GM18858 (cell line): ENCODE measurements at regions not wholly inside any gene's neighbourhood (a gene's known extent, or its start where the extent isn't known, plus 50 kb on each side); places are given as distances from the start of the nearest gene placed in this dataset.
"Not testable (repeated sequence)": the region's sequence is repeated elsewhere in the genome, so short reads cannot be mapped to it uniquely, and the experiment has no call there.

Source experiments
- ATAC-seq: cut with Tn5 transposase; IDR thresholded peaks from one replicate; pipeline ENCODE4 v1.9.1; 2021; ENCODE audit not compliant: unreplicated experiment

DNA sequence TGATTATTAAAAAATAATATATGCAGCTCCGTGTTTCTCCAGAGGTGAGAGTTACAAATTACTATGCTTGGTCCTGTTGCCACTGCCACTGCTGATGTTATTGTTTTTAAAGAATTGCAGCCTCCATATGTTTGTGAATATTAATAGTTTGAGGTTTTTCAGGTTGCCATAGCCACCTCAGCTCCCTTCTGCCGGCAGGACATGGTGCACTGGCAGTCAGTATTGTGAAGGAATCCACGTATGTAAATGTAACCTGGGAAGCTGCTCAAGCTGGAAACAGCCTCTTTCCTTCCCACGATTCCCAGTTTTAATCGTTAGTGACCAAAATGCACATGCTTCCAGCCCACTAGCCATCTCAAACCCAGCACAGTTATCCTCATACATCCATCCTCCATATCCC is 184.4 kb upstream of the CCNG1 start:
- no peak for ATAC-seq

DNA sequence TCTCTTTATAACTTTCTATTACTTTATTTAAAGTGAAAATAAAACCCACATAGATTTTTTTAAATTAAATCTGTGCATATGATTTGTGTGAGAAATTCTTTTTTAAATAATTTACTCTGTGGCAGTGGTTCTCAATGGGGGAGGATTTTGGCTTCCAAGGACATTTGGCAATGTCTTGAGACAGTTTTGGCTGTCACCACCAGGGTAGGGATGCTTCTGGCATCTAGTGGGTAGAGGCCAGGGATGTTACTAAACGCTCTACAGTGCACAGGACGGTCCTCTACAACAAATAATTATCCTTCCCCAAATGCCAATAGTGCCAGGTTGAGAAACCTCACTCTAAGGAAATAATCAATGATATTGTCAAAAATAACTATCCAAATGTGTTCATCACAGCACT is 177.9 kb upstream of the CCNG1 start:
- ATAC-seq: no peak

DNA sequence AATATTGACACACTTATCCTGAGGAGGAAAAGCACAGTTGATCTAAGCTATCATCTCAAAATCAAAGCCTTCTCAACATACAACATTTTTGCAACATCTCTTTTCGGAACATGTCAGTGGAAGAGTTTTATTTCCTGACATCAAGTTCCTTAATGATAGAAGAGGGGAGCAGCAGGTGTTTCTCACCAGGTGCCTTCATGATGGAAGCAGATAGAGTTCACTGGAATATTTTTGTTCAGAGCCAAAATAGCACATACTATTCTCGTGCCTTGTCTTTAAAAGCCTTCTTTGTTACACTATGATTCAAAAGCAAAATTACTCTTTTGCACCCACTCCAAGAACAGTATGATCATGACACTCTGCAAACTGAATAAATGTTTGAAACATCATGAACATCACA is 176.9 kb upstream of the CCNG1 start:
- no peak for ATAC-seq

DNA sequence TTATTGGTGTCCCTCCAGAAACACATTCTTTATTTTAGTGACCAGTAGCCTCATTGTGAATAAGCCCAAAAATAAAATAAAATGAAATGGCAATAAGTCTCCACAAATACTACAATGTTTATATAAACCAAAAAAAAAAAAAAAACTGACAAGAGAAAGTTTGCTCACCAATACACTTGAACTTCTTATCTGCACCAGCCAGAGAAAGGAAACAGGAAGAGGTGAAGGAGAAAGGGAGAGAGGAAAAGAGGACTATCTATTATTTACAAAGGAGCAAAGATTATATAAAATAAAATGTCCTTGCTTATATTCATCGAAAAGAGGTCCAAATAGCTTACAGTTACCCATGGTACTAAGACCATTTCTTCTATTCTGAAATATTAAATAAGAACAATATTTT is 176.4 kb upstream of the CCNG1 start:
- ATAC-seq: no peak

DNA sequence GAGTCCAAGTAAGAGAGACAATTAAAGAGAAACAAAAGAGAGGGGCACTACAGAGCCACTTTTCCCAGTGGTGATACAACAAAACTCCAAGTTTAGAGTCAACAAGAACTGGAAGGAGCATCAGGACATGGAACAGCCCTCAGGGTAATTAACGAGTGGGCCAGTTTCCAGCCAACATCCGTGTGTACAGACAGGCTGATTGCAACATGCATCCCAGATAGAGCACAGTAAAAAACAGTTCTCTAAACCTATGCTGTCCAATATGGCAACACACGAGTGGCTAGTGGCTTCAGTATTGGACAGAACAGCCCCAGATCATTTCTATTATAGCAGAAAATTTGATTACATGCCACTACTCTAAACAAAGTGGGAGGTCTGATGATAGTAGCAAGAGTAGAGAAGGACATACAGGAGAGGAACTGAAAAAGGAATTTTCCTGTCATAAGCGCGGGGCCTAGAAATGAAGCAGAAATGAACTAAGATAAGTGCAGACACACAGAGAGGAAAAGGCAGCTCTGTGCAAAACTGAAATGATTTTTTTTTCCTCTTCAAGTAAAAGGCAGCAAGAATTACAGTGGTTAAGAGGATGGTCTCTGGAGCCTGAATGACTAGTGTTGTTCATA is 175.6 kb upstream of the CCNG1 start:
- ATAC-seq: no peak

DNA sequence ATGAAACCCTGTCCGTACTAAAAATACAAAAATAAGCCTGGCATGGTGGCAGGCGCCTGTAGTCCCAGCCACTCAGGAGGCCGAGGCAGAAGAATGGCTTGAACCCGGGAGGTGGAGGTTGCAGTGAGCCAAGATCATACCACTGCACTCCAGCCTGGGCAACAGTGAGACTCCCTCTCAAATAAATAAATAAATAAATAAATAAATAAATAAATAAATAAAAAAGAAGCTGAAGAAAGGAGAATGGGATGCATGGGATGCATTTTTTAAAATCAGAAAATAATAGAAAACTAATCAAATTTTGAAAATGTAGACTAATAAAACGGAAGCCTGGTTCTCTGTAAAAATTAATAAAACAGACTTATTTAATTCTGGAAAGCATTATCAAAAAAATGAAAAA is 171.1 kb upstream of the CCNG1 start:
- ATAC-seq: not testable (repeated sequence)

DNA sequence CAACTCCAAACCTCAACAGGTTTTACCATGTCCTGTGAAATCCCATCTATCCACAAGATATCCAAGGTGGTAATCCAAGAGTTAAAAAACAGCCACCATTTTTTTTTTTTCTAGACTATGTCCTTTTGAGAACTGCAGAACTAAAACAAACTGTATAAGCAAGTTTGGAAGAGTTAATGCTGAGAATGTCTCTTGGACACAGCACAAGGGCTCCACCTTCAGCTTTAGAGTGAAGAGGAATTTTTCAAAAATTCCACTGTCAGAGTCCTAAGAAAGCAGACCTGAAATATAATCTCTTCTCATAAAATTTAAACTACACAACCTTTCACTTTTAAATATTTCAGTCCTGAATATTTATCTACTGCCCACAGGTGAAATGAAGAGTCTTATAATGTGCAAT is 167.8 kb upstream of the CCNG1 start:
- ATAC-seq: no peak

DNA sequence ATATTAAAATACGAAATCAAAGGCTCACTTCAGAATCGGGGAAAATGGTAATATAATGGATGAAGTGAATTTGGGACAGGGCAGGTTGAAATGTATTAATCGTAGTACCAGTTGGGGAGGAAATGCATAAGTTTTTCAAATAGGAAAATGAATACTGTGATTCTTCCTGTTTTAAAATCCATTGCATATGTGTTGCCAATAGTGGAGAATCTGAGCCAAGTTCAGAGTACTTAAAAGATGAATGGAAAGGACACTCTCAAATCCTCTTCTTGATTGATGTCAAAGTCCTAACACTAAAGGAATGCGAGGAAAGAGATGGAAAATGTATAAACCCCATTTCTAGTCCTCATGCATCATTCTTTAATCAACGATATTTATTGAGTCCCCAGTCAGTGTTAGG is 160.9 kb upstream of the CCNG1 start:
- no peak for ATAC-seq

DNA sequence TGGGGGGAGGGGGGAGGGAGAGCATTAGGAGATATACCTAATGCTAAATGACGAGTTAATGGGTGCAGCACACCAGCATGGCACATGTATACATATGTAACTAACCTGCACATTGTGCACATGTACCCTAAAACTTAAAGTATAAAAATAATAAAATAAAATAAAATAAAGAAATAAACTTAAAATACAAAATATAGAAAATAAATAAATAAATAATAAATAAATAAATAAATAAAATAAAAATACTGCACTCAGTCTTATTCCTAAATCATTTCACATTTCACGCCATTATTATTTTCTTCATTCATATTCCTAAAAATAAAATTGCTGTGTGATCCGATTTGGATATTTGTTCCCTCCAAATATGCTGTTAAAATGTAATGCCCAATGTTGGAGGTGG is 156.5 kb upstream of the CCNG1 start:
- ATAC-seq: not testable (repeated sequence)

DNA sequence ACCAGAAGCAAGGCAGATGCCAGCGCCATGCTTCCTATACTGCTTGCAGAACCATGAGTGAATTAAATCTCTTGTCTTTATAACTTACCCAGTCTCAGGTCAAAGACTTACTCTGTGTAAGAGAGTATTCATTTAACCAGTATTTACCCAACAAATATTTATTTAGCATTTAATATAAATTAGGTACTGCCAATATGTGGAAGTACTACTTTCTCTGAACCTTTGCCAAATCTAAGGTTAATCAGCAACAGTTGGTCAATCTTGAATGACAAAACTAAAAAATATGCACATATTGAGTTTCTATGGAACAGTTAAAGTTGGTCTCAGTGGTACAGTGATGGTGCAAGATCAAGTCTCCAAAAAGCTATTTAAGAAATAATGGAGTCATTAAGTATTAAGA is 155.9 kb upstream of the CCNG1 start:
- no peak for ATAC-seq

DNA sequence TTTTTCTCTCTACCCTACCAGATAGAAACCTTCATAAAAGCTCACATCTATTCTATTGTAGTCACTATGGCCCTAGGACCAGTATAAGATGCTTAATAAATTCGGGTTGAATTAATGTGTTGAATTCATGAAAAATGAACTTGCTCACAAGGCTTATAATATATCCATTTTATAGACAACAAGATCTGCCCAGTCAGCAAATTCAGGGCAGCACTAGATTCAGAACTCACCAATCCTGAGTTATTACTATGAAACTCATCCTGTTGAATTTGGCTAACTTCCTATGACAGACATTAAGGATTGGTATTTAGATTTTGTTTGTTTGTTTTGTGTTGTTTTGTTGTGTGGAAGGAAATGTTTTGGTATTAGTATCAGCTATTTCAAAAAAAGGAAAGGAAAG is 143.6 kb upstream of the CCNG1 start:
- no peak for ATAC-seq

DNA sequence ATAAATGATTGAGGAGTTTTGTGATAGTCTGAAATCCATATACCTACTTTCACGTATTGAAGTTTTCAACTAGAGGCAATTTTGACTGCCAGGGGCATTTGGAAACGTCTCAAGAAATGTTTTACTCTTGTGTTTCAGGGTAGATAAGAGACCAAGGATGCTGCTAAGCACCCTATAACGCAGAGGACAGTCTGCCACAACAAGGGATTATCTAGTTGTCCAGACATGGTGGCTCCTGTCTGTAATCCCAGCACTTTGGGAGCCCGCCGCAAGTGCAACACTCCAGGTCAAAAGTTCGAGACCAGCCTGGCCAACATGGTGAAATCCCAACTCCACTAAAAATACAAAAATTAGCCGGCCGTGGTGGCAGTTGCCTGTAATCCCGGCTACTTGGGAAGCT is 133.7 kb upstream of the CCNG1 start:
- ATAC-seq: no peak

DNA sequence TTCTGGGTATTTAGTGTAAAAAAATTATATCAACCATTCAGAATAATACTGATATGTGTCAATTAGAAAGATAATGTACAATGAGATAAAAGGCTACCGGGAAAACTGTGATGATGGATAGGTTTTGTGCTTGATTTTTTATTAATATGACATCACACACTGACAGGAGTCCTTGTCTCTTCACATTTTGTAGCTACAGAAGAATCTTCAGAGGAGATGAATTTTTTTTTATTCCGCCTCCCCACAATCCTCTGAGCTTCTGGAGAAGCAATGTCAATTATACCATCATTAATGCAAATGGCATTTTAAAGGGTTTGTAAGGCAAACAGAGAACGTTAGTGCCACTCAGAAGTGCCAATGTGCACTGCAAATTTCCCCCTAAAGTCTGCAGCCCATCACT is 131.7 kb upstream of the CCNG1 start:
- no peak for ATAC-seq

DNA sequence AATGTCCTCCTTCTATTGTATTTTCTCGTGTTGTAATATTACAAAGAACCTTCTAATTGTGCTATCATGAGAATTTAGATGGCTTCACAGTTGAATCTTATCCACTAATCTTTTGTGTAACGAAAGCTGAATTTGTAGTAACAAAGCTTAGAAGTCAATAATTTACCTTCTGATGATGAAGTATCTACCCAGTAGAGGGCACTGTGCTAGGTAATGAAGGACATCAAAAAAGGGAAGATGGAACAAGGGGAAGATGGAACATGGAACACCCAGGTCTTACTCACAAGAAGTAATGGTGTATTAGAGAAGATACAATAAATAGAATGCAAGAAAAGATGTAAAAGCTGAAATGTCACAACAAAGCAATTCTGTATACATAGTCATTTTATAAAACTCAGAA is 131.0 kb upstream of the CCNG1 start:
- peak; percentile 57 for ATAC-seq

DNA sequence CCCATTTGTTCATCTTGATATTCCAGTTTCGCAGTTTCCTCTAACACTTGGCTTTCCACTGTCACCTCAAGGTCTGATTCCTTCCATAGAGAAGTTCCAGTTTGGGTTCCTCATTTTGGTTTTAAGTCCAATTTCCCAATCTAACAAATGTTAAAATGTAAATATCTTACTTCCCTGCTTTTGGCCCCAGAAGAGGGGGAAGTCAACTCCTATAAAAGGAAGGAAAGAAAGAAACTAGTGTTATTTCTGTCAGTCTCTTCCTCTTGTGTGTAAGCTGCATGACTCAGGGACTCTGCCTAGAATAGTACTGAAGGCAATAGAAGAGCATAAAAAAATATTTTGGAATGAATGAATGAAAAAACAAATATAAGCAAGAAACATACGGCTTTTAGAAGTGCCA is 127.5 kb upstream of the CCNG1 start:
- no peak for ATAC-seq

DNA sequence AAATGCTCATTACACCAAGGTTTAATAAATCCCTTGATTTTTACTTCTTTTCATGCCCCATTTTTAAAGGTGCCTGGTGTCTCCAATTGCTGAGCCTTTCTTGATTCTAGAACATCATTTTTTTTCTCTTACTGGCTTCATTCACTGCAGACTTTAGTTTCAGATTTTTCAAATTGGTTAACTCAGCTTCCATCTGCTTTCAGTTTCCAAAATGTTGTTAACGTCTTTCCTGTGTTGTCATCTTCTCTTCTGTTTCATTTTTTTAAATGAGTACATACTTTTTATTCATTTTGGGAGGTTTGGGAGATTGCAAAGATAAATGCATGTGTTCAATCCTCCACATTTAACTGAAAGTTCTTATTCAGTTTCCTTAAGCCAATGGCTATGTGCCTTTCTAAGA is 126.4 kb upstream of the CCNG1 start:
- no peak for ATAC-seq

DNA sequence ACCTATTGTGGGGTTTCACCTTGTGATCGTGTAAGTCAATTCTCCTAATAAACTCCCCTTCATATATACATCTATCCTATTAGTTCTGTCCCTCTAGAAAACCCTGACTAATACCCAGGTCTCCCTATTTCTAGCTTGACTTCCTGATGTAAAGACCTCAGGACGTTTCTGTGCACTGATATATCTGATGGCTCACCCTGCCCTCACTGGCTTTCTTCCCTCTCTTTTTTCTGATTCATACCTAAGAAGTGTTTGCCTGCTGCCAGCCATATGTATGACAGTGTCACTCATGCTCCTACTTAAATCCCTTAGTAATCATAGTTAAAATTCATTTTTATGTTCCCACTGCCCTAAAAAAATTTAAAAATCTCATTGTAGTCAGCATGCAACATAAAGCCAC is 124.8 kb upstream of the CCNG1 start:
- no peak for ATAC-seq

DNA sequence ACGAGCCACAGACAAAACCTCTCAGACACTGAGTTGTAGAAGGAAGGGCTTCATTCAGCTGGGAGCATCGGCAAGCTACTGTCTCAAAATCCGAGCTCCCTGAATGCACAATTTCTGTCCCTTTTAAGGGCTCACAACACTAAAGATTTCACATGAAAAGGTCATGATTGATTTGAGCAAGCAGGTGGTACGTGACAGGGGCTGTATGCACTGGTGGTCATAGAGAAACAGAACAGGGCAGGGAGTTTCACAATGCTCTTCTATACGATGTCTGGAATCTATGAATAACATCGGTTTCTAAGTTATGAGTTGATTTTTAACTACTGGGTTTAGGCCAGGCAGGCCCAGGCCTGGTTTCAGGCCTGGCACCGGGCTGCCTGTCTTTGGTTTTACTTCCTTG is 124.3 kb upstream of the CCNG1 start:
- not testable (repeated sequence) for ATAC-seq

DNA sequence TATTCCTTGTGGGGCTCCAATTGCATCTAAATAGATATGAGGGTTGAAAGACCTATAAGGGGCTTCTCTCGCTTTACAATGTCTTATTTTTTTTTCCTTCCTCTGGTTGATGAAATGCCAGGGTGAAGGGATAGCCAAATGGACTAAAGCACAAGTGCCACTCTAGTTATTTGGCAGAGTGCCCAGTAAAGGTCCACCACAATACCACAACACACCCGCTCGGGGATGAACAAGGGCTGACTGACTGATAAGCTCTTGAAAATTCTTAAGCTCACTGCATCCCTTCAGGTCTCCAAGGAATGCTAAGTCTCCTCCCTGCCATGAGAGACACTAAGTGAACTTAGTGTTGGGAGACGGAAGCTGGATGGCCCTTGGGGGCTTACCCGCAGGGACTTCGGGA is 121.0 kb upstream of the CCNG1 start:
- not testable (repeated sequence) for ATAC-seq

DNA sequence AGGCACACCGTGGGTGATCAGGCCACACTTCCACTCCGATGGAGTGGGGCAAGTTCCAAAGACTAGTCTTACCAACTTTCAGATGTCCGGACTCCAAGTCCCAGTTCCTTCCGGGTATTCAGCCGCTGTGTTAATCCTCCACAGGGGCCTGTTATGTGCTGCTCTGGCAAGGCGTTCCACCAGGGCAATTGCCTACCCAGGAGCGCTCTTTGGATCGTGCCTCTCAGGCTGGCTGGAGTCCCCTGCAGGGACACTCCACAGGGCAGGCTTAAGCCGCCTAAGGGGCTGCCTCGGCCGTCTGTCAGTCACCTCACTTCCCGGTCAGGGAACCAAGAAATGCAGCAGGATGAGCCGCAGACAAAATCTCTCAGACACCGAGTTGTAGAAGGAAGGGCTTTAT is 118.7 kb upstream of the CCNG1 start:
- no peak for ATAC-seq

DNA sequence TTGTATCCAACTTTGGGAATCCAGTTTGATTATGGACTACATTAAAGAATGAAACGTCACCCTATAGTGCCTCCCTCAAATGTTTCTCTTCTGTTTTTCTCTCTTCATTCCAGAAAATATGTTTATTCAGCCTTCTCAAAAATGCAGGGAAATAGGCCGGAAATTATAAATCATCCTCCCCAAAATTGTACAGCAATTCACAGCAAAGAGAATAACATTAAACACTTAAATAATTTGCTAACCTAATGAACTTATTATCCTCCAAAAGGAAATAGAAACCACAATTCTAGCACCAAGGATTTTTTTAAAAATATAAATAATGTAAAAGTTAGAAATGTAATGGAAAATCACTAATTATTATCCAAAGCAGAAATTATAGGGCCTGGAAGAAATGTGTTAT is 115.9 kb upstream of the CCNG1 start:
- ATAC-seq: no peak

DNA sequence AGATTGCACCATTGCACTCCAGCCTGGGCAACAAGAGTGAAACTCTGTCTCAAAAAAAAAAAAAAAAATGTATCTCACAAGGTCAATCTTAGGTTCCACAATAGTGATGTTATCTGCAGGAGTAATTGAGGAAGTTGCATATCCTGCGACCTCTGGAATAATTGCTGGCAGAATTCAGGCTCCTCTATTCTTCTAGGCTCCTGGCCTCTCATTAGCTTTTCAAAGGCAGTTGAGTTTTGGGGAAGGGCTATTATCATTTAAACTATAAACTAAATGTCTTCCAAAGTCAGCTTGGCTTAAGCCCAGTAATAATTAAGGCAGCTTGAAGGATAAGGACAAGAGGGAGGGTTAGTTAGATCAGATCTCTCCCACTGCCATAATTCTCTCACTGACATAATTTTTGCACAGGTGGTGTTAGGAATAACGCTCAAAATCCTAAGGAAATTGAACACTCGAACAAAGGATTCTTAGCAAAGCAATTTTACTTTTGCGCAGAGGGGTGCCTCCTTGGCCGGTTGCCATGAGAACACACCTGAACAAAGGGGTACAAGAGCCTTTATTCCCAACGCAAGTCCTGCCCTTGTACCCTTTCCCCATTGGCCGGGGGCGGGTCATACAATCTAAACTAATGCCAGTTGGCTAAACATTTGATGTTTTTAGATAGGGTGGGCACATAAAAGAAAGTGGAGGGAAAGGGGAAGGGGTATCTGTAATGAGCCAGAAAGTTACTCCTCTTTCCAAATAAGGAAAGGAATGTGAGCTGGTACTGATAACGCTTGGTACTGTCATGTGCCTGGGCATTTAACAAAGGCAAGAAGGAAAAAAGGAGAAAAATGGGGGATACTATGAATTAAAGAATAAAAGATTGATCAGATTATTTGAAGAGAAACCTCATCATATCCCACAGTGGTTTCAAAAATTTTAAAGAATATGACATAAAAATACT is 106.4 kb upstream of the CCNG1 start:
- ATAC-seq: no peak

DNA sequence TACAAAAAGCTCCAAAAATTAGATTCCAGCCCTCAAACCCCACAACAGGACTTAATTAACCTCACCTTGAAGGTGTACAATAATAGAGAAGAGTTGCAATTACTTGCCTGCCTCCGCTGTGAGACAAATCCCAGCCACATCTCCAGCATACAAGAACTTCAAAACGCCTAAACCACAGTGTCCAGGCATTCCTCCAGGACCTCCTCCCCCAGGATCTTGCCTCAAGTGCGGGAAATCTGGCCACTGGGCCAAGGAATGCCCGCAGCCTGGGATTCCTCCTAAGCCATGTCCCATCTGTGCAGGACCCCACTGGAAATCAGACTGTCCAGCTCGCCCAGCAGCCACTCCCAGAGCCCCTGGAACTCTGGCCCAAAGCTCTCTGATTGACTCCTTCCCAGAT is 101.3 kb upstream of the CCNG1 start:
- ATAC-seq: not testable (repeated sequence)
